CD4-positive, alpha-beta T cell (primary cell): ENCODE measurements at regions not wholly inside any gene's neighbourhood (a gene's known extent, or its start where the extent isn't known, plus 50 kb on each side); places are given as distances from the start of the nearest gene placed in this dataset.

Experiments
- ATAC-seq: fragments of 200-7000 bp; cut with Tn5 transposase; one replicate; pipeline ENCODE4 v1.10.0; 2022; ENCODE audit warnings: mild to moderate bottlenecking; ENCODE audit not compliant: poor library complexity
- CTCF ChIA-PET: fragments of 350-600 bp; sonication (Branson Sonifier 250); formaldehyde crosslinking; loops from one replicate; lab custom pipeline; 2021; ENCODE audit warnings: antibody characterized with exemption, inconsistent platforms; lab: Charles Lee
- POLR2A ChIA-PET: fragments of 350-600 bp; sonication (Branson Sonifier 250); formaldehyde crosslinking; loops from one replicate; lab custom pipeline; 2021; ENCODE audit warnings: antibody characterized with exemption, inconsistent platforms; lab: Charles Lee
- DNase-seq, 14 experiments: peaks; one replicate each; pipeline ENCODE4 v3.0.0-alpha.2; 2013 to 2020; ENCODE audit warnings: mixed read lengths in 2 of 14
- H3K27ac ChIP-seq, 2 donors: one replicate each; pipeline versions ENCODE4 v1.5.1 to v1.7.0; 2013; ENCODE audit warnings: low read length in 2 of 2, low read depth in 1 of 2, mild to moderate bottlenecking in 1 of 2
- H3K27me3 ChIP-seq, 2 experiments: 1 replicate in 1 of 2; 2 replicates in 1 of 2; pipeline versions ENCODE4 v1.6.1 to v1.7.0; 2013; ENCODE audit warnings: low read length in 2 of 2, control low read depth in 1 of 2, mild to moderate bottlenecking in 1 of 2, moderate library complexity in 1 of 2; ENCODE audit not compliant: insufficient read depth in 2 of 2, control insufficient read depth in 1 of 2
- H3K36me3 ChIP-seq: one replicate; pipeline ENCODE4 v1.6.1; 2013; ENCODE audit warnings: low read length, control low read depth; ENCODE audit not compliant: insufficient read depth
- H3K4me1 ChIP-seq: one replicate; pipeline ENCODE4 v1.6.1; 2013; ENCODE audit warnings: low read length, control low read depth; ENCODE audit not compliant: insufficient read depth
- H3K4me3 ChIP-seq: one replicate; pipeline ENCODE4 v1.5.1; 2013; ENCODE audit warnings: mild to moderate bottlenecking, low read length, moderate library complexity
- H3K9me3 ChIP-seq, 2 experiments: 1 replicate in 1 of 2; 2 replicates in 1 of 2; pipeline versions ENCODE4 v1.6.1 to v1.7.0; 2013; ENCODE audit warnings: low read length in 2 of 2, mild to moderate bottlenecking in 2 of 2, control low read depth in 1 of 2, moderate library complexity in 1 of 2; ENCODE audit not compliant: control insufficient read depth in 1 of 2, insufficient read depth in 1 of 2
- H3K27ac Mint-ChIP-seq: one replicate; pipeline ENCODE4 v1.8.0; 2020; ENCODE audit warnings: mixed read lengths
- H3K27me3 Mint-ChIP-seq: one replicate; pipeline ENCODE4 v1.8.0; 2021; ENCODE audit warnings: mixed read lengths
- H3K36me3 Mint-ChIP-seq: one replicate; pipeline ENCODE4 v1.8.0; 2021; ENCODE audit warnings: low read depth, mixed read lengths
- H3K4me1 Mint-ChIP-seq: one replicate; pipeline ENCODE4 v1.8.0; 2021; ENCODE audit warnings: low read depth, mixed read lengths
- H3K4me3 Mint-ChIP-seq: one replicate; pipeline ENCODE4 v1.8.0; 2020; ENCODE audit warnings: mild to moderate bottlenecking, mixed read lengths
- H3K9me3 Mint-ChIP-seq: one replicate; pipeline ENCODE4 v1.8.0; 2020; ENCODE audit warnings: mixed read lengths
- CTCF ChIP-seq: fragments of 200-600 bp; IDR thresholded peaks from one replicate; pipeline ENCODE4 v1.8.0; 2022; ENCODE audit warnings: antibody characterized with exemption, mild to moderate bottlenecking
- intact Hi-C, 2 experiments: fragments of 100-400 bp; cut with DNase I in 1 of 2; cut with micrococcal nuclease in 1 of 2; formaldehyde crosslinking; loops; one replicate each; pipeline versions ENCODE4 v1.15.1 to v1.9.0; 2023 to 2025; cut with DNase I, micrococcal nuclease

- CTCF ChIA-PET: no interaction called here
These were observed 470.9 kb upstream of the SOX9 start for GRCh38 chr17:71649941-71650350.

GRCh38 chr17:71655542-71655941 lies 465.3 kb upstream of the SOX9 start:
- H3K36me3 ChIP-seq: no peaks in the 10 kb centered on the region
- no peak for ATAC-seq
- POLR2A ChIA-PET: no interaction called here
- no peak for TF ChIP-seq CTCF
- CTCF ChIA-PET: no interaction called here
- Mint-ChIP-seq H3K27ac (no peak overlapping the region), H3K9me3 (peaks cover 3% of the 10 kb centered on the region), H3K36me3 (no peaks in the 10 kb centered on the region), H3K27me3 (no peaks in the 10 kb centered on the region), H3K4me1 (no peaks in the 10 kb centered on the region), H3K4me3 (no peak overlapping the region)
- H3K4me3 ChIP-seq: no peak overlapping the region
- no peak overlapping the region for H3K27ac ChIP-seq
- peaks cover 4 to 10% of the 10 kb centered on the region in 2 experiments for H3K9me3 ChIP-seq
- H3K27me3 ChIP-seq: no peaks in the 10 kb centered on the region
- DNase-seq: no peak
- intact Hi-C loops: no loop called here
- H3K4me1 ChIP-seq: no peaks in the 10 kb centered on the region

More at GRCh38 chr17:71649941-71650350, 470.9 kb upstream of the SOX9 start:
- intact Hi-C loops: no loop called here
- Mint-ChIP-seq H3K4me3 (no peak overlapping the region), H3K9me3 (peaks cover 12% of the 10 kb centered on the region), H3K36me3 (no peaks in the 10 kb centered on the region), H3K27me3 (no peaks in the 10 kb centered on the region), H3K4me1 (no peaks in the 10 kb centered on the region), H3K27ac (no peak overlapping the region)
- H3K36me3 ChIP-seq: no peaks in the 10 kb centered on the region
- no peaks in the 10 kb centered on the region for H3K27me3 ChIP-seq
- H3K4me1 ChIP-seq: no peaks in the 10 kb centered on the region
- peaks cover 3 to 6% of the 10 kb centered on the region in 2 experiments for H3K9me3 ChIP-seq
- ATAC-seq (no peak), DNase-seq (no peak)
- POLR2A ChIA-PET: no interaction called here
- no peak overlapping the region for H3K27ac ChIP-seq
- no peak for TF ChIP-seq CTCF
- no peak overlapping the region for H3K4me3 ChIP-seq

GRCh38 chr17:71656964-71657858 lies 463.6 kb upstream of the SOX9 start:
- H3K27me3 ChIP-seq: no peaks in the 10 kb centered on the region
- CTCF ChIA-PET: no interaction called here
- Mint-ChIP-seq H3K36me3 (no peaks in the 10 kb centered on the region), H3K4me1 (no peaks in the 10 kb centered on the region), H3K4me3 (no peak overlapping the region), H3K9me3 (peaks cover 5% of the 10 kb centered on the region), H3K27ac (no peak overlapping the region), H3K27me3 (no peaks in the 10 kb centered on the region)
- H3K4me1 ChIP-seq: no peaks in the 10 kb centered on the region
- H3K27ac ChIP-seq: no peak overlapping the region
- peaks cover 8 to 10% of the 10 kb centered on the region in 2 experiments for H3K9me3 ChIP-seq
- no peaks in the 10 kb centered on the region for H3K36me3 ChIP-seq
- no peak overlapping the region for H3K4me3 ChIP-seq
- ATAC-seq (no peak), DNase-seq (no peak)
- no peak for TF ChIP-seq CTCF
- intact Hi-C loops: no loop called here
- POLR2A ChIA-PET: no interaction called here
